ENCODE measurements at regions not wholly inside any gene's neighbourhood (a gene's known extent, or its start where the extent isn't known, plus 50 kb on each side); places are given as distances from the start of the nearest gene placed in this dataset.

DNA sequence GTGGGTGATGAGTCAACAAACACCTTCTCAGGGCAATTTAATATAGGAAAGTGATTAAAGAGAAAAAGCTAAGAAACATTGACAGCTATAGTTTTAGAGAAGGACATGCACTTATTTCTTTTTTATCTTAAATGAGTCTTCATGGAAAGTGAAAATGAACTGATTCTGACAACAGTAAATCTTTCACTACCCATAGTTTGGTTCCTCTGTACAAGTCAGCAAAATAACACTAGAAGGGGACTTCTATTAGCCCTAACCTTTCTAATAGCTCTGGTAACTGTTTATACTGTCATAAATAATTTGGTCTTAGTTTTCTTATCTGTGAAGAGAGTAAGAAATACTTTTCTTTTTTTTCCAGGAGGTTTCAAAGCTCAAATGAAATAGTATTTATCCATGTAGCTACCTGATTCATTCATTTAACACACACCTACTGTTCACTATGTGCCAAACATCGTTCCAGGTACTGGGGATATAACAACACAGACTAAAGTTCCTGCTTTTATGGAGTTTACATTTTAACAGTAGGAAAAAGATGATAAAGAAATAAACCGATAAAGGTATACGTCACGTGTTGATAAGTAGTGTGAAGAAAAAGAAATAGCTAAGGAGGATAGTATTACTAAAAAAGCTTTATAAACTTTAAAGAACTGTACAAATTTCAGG, 148.2 kb downstream of the PCSK1 start:
- Histone ChIP-seq H3K4me1 (ENCODE audit: control insufficient read depth, insufficient read depth, low read length) (no peaks in the 10 kb centered on the region), H3K9me3 (ENCODE audit: control insufficient read depth, insufficient read depth, low read length) (no peaks in the 10 kb centered on the region), H3K27me3 (ENCODE audit: control insufficient read depth, insufficient read depth, low read length) (no peaks in the 10 kb centered on the region), H3K27ac (ENCODE audit: low read length) (no peak overlapping the region), H3K36me3 (ENCODE audit: control insufficient read depth, insufficient read depth, low read length) (no peaks in the 10 kb centered on the region), H3K4me3 (ENCODE audit: low read length) (no peak overlapping the region)
- Mint-ChIP-seq H3K36me3 (no peaks in the 10 kb centered on the region), H3K27me3 (ENCODE audit: low read depth in 2 of 2) (peaks cover 8 to 10% of the 10 kb centered on the region in 2 donors), H3K9me3 (peaks cover 0 to 3% of the 10 kb centered on the region in 2 donors), H3K4me1 (no peaks in the 10 kb centered on the region), H3K4me3 (no peak overlapping the region), H3K27ac (no peak overlapping the region)
- TF ChIP-seq, protein P1, sequence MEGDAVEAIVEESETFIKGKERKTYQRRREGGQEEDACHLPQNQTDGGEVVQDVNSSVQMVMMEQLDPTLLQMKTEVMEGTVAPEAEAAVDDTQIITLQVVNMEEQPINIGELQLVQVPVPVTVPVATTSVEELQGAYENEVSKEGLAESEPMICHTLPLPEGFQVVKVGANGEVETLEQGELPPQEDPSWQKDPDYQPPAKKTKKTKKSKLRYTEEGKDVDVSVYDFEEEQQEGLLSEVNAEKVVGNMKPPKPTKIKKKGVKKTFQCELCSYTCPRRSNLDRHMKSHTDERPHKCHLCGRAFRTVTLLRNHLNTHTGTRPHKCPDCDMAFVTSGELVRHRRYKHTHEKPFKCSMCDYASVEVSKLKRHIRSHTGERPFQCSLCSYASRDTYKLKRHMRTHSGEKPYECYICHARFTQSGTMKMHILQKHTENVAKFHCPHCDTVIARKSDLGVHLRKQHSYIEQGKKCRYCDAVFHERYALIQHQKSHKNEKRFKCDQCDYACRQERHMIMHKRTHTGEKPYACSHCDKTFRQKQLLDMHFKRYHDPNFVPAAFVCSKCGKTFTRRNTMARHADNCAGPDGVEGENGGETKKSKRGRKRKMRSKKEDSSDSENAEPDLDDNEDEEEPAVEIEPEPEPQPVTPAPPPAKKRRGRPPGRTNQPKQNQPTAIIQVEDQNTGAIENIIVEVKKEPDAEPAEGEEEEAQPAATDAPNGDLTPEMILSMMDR (IDR thresholded peaks at IDR 0.05): no peak
- no peak for DNase-seq
- WGBS (ENCODE audit: insufficient coverage): no CpG with 5 or more reads among the region's 4 CpGs
- intact Hi-C loops (cut with micrococcal nuclease): no loop called here
- ATAC-seq: no peak

DNA sequence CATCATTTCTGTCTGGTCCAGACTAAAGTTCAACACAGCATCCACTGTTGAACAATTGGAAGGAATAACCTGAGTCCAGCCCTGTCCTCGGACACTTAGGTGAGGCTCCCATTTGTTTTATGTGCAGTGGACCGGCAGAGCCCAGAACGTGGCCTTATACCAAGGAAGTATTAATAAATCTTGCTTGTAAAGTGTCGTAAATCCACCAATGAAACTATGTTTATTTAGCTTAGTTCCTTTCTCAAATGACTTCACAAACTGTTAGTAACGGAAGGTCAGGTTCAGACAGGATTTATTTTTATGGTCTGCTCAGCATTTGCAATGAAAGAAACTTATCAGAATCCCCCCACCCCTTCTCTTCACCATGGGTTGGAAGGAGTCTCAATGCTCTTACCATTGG, 149.5 kb downstream of the PCSK1 start:
- Mint-ChIP-seq H3K4me1 (no peaks in the 10 kb centered on the region), H3K36me3 (no peaks in the 10 kb centered on the region), H3K27ac (no peak overlapping the region), H3K9me3 (no peaks in the 10 kb centered on the region), H3K4me3 (no peak overlapping the region), H3K27me3 (ENCODE audit: low read depth in 2 of 2) (peaks cover 5 to 8% of the 10 kb centered on the region in 2 donors)
- intact Hi-C loops (cut with micrococcal nuclease): no loop called here
- WGBS (ENCODE audit: insufficient coverage): 69% methylated on average over 3 of the region's 5 CpGs
- Histone ChIP-seq H3K4me1 (ENCODE audit: control insufficient read depth, insufficient read depth, low read length) (no peaks in the 10 kb centered on the region), H3K9me3 (ENCODE audit: control insufficient read depth, insufficient read depth, low read length) (no peaks in the 10 kb centered on the region), H3K27me3 (ENCODE audit: control insufficient read depth, insufficient read depth, low read length) (no peaks in the 10 kb centered on the region), H3K4me3 (ENCODE audit: low read length) (no peak overlapping the region), H3K27ac (ENCODE audit: low read length) (no peak overlapping the region), H3K36me3 (ENCODE audit: control insufficient read depth, insufficient read depth, low read length) (no peaks in the 10 kb centered on the region)
- DNase-seq (no peak), ATAC-seq (no peak)
- TF ChIP-seq, protein P1 (IDR thresholded peaks at IDR 0.05): no peak

DNA sequence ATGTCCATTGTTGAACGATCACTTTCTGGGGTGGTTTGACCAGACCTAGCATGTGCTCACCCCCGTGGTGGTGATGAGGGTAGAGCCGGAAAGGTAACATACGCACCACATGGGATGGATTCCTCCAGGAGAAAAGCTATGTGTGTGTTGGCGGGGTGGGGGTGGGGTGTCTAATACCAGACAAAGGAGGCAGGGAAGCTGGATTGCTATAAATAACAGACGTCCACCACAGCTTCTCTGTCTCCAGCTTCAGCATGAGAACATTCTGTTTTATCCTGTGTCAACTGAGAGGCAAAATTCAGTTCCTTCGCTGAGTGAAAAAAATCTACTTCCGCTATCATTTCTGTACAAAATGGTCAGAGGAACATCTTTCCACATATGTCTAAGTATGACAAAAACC, 151.0 kb downstream of the PCSK1 start:
- no peaks in the 10 kb centered on the region for H3K4me1 Mint-ChIP-seq
- intact Hi-C loops (cut with micrococcal nuclease): no loop called here
- Histone ChIP-seq H3K27ac (ENCODE audit: low read length) (no peak overlapping the region), H3K4me3 (ENCODE audit: low read length) (no peak overlapping the region), H3K27me3 (ENCODE audit: control insufficient read depth, insufficient read depth, low read length) (no peaks in the 10 kb centered on the region), H3K36me3 (ENCODE audit: control insufficient read depth, insufficient read depth, low read length) (no peaks in the 10 kb centered on the region), H3K9me3 (ENCODE audit: control insufficient read depth, insufficient read depth, low read length) (no peaks in the 10 kb centered on the region), H3K4me1 (ENCODE audit: control insufficient read depth, insufficient read depth, low read length) (no peaks in the 10 kb centered on the region)
- ATAC-seq (no peak), DNase-seq (no peak)
- H3K36me3 Mint-ChIP-seq: no peaks in the 10 kb centered on the region
- no peak overlapping the region for H3K4me3 Mint-ChIP-seq
- H3K27ac Mint-ChIP-seq: no peak overlapping the region
- H3K27me3 Mint-ChIP-seq (ENCODE audit: low read depth in 2 of 2): peaks cover 0 to 8% of the 10 kb centered on the region in 2 donors
- 94% methylated on average over 8 of the region's 8 CpGs for WGBS (ENCODE audit: insufficient coverage)
- H3K9me3 Mint-ChIP-seq: no peaks in the 10 kb centered on the region
- TF ChIP-seq, protein P1 (IDR thresholded peaks at IDR 0.05): no peak

DNA sequence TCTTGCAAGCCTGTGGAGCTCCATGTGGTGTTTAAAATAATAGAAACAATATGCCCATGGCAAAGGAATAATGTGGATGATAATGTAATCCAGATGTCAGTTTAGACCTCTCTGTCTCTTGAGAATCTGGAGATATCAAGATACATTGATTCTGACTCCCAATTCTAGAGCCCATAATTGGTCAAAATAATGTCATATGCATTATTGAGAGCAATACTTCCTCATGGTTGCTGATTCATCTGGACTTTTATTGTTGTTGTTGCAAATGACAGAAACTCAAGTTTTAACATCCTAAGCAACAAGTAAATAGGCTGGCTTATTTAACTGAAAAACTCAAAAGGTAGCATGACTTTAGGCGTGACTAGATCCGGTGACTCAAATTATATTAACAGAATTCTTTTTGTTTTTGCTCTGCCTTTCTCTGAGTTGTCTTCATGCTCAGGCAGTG, 152.1 kb downstream of the PCSK1 start:
- no peaks in the 10 kb centered on the region for H3K9me3 Mint-ChIP-seq
- 45% methylated on average over 2 of the region's 2 CpGs for WGBS (ENCODE audit: insufficient coverage)
- DNase-seq: no peak

More for the DNA sequence above, 152.1 kb downstream of the PCSK1 start:
- Histone ChIP-seq H3K27me3 (ENCODE audit: control insufficient read depth, insufficient read depth, low read length) (no peaks in the 10 kb centered on the region), H3K4me3 (ENCODE audit: low read length) (no peak overlapping the region), H3K36me3 (ENCODE audit: control insufficient read depth, insufficient read depth, low read length) (no peaks in the 10 kb centered on the region), H3K27ac (ENCODE audit: low read length) (no peak overlapping the region), H3K9me3 (ENCODE audit: control insufficient read depth, insufficient read depth, low read length) (no peaks in the 10 kb centered on the region), H3K4me1 (ENCODE audit: control insufficient read depth, insufficient read depth, low read length) (no peaks in the 10 kb centered on the region)
- TF ChIP-seq, protein P1 (IDR thresholded peaks at IDR 0.05): no peak
- ATAC-seq: no peak
- Mint-ChIP-seq H3K27ac (no peak overlapping the region), H3K4me1 (no peaks in the 10 kb centered on the region), H3K27me3 (ENCODE audit: low read depth in 2 of 2) (peaks cover 0 to 8% of the 10 kb centered on the region in 2 donors), H3K4me3 (no peak overlapping the region), H3K36me3 (no peaks in the 10 kb centered on the region)
- intact Hi-C loops (cut with micrococcal nuclease): no loop called here

Measured in natural killer cell (primary cell).